ENCODE measurements at regions not wholly inside any gene's neighbourhood (a gene's known extent, or its start where the extent isn't known, plus 50 kb on each side); places are given as distances from the start of the nearest gene placed in this dataset.

GRCh38 chr2:8352989-8353388, 328.9 kb upstream of the ID2 start:
- H2AFZ ChIP-seq (ENCODE audit: low read depth, low read length): no peak overlapping the region
- no peaks in the 10 kb centered on the region for H3K36me3 ChIP-seq (ENCODE audit: control insufficient read depth in 1 of 2, insufficient read depth in 2 of 2, low read depth in 1 of 2, low read length in 2 of 2)
- no peak overlapping the region for H3K27ac ChIP-seq (ENCODE audit: low read length, poor library complexity, severe bottlenecking)
- H3K4me2 ChIP-seq (ENCODE audit: low read length, poor library complexity, severe bottlenecking): no peak overlapping the region
- H3K9ac ChIP-seq (ENCODE audit: low read length): no peak overlapping the region
- H2BK15ac ChIP-seq (ENCODE audit: low read depth, poor library complexity, severe bottlenecking): no peak overlapping the region
- DNase-seq: no peak
- no peak overlapping the region for H2BK12ac ChIP-seq (ENCODE audit: low read length in 2 of 2)
- no peaks in the 10 kb centered on the region for H3K4me1 ChIP-seq (ENCODE audit: control insufficient read depth, insufficient read depth, low read depth, low read length)
- no peak overlapping the region for H2BK5ac ChIP-seq (ENCODE audit: low read depth, low read length, poor library complexity, severe bottlenecking)
- H3K79me1 ChIP-seq (replicated peaks; ENCODE audit: low read length, poor library complexity, severe bottlenecking): no peaks in the 10 kb centered on the region
- H3K4me3 ChIP-seq (ENCODE audit: insufficient read depth in 1 of 2, low read depth in 1 of 2, low read length in 2 of 2): no peak overlapping the region
- no peak overlapping the region for H3K18ac ChIP-seq (ENCODE audit: low read depth in 1 of 2, low read length in 2 of 2)
- H2BK120ac ChIP-seq (ENCODE audit: low read depth, low read length): no peak overlapping the region
- no peak overlapping the region for H4K91ac ChIP-seq (ENCODE audit: low read length)
- no peak overlapping the region for H2AK5ac ChIP-seq (ENCODE audit: low read length, severe bottlenecking)
- H3K14ac ChIP-seq (ENCODE audit: low read length in 2 of 2): no peak overlapping the region
- no peaks in the 10 kb centered on the region for H3K27me3 ChIP-seq (ENCODE audit: control insufficient read depth in 1 of 2, insufficient read depth in 1 of 2, low read length in 2 of 2)
- H3K4ac ChIP-seq (ENCODE audit: low read depth in 1 of 2, low read length in 2 of 2): no peak overlapping the region
- no peak overlapping the region for H4K8ac ChIP-seq (ENCODE audit: low read length)
- peaks cover 7% of the 10 kb centered on the region for H3K9me3 ChIP-seq (ENCODE audit: control insufficient read depth, low read length)
- no peak overlapping the region for H3K23ac ChIP-seq (ENCODE audit: low read length in 2 of 2)
- no CpG with 5 or more reads among the region's 1 CpG for WGBS

- Histone ChIP-seq H4K8ac (ENCODE audit: low read length) (no peak overlapping the region), H2BK15ac (ENCODE audit: low read depth, poor library complexity, severe bottlenecking) (no peak overlapping the region), H3K27ac (ENCODE audit: low read length, poor library complexity, severe bottlenecking) (no peak overlapping the region), H3K79me1 (replicated peaks; ENCODE audit: low read length, poor library complexity, severe bottlenecking) (no peaks in the 10 kb centered on the region), H3K23ac (ENCODE audit: low read length in 2 of 2) (no peak overlapping the region), H4K91ac (ENCODE audit: low read length) (no peak overlapping the region), H3K4me1 (ENCODE audit: control insufficient read depth, insufficient read depth, low read depth, low read length) (no peaks in the 10 kb centered on the region), H2BK120ac (ENCODE audit: low read depth, low read length) (no peak overlapping the region), H3K4ac (ENCODE audit: low read depth in 1 of 2, low read length in 2 of 2) (no peak overlapping the region), H3K9ac (ENCODE audit: low read length) (no peak overlapping the region), H2AK5ac (ENCODE audit: low read length, severe bottlenecking) (no peak overlapping the region), H2AFZ (ENCODE audit: low read depth, low read length) (no peak overlapping the region), H3K4me3 (ENCODE audit: insufficient read depth in 1 of 2, low read depth in 1 of 2, low read length in 2 of 2) (no peak overlapping the region), H3K14ac (ENCODE audit: low read length in 2 of 2) (no peak overlapping the region), H2BK12ac (ENCODE audit: low read length in 2 of 2) (no peak overlapping the region), H2BK5ac (ENCODE audit: low read depth, low read length, poor library complexity, severe bottlenecking) (no peak overlapping the region), H3K4me2 (ENCODE audit: low read length, poor library complexity, severe bottlenecking) (no peak overlapping the region), H3K18ac (ENCODE audit: low read depth in 1 of 2, low read length in 2 of 2) (no peak overlapping the region), H3K27me3 (ENCODE audit: control insufficient read depth in 1 of 2, insufficient read depth in 1 of 2, low read length in 2 of 2) (no peaks in the 10 kb centered on the region), H3K36me3 (ENCODE audit: control insufficient read depth in 1 of 2, insufficient read depth in 2 of 2, low read depth in 1 of 2, low read length in 2 of 2) (no peaks in the 10 kb centered on the region), H3K9me3 (ENCODE audit: control insufficient read depth, low read length) (peaks cover 7% of the 10 kb centered on the region)
- no peak for DNase-seq
- 97% methylated on average over 7 of the region's 7 CpGs for WGBS
Observed at GRCh38 chr2:8355102-8355859, 326.6 kb upstream of the ID2 start.

DNA sequence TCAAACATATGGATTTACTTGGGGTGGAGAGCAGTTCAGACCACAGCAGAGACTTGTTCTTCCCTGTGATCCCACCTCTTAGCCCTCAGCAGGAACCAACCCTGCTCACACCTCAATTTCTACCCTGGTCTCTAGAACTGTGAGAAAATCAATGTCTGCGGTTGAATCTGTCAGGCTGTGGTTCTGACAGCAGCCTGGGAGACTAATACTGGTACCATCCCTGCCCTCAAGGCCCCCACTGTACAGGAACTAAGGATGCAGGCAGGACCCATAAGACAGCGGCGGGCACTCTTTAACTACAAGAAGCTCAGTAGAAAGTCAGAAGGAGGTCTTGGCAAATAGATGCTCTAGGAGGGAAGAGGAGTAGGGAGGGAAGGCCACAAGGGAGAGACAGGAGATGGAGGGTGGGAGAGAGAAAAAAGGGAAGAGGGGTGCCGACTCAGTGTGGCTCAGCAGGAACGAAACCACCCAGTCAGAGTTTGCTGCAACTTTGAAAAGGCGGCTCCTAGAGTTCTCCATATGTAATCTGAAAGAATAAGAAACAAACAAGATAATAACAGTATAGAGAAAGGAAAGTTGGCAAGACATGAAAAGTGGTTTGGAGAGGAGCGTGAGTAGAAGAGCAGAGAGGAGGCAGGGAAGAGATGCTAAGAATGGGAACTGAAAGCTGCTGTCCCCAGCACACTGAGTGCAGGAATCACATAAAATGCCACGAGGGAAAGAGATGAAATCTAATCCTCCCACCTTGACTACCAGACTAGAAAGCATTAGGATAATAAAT, 323.9 kb upstream of the ID2 start:
- H3K23ac ChIP-seq (ENCODE audit: low read length in 2 of 2): no peak overlapping the region
- DNase-seq: no peak
- H3K36me3 ChIP-seq (ENCODE audit: control insufficient read depth in 1 of 2, insufficient read depth in 2 of 2, low read depth in 1 of 2, low read length in 2 of 2): no peaks in the 10 kb centered on the region
- peaks cover 10% of the 10 kb centered on the region for H3K9me3 ChIP-seq (ENCODE audit: control insufficient read depth, low read length)
- no peak overlapping the region for H3K27ac ChIP-seq (ENCODE audit: low read length, poor library complexity, severe bottlenecking)
- H3K4me1 ChIP-seq (ENCODE audit: control insufficient read depth, insufficient read depth, low read depth, low read length): no peaks in the 10 kb centered on the region
- no peak overlapping the region for H2BK120ac ChIP-seq (ENCODE audit: low read depth, low read length)
- H3K4me2 ChIP-seq (ENCODE audit: low read length, poor library complexity, severe bottlenecking): no peak overlapping the region
- no peak overlapping the region for H3K4ac ChIP-seq (ENCODE audit: low read depth in 1 of 2, low read length in 2 of 2)
- no peaks in the 10 kb centered on the region for H3K27me3 ChIP-seq (ENCODE audit: control insufficient read depth in 1 of 2, insufficient read depth in 1 of 2, low read length in 2 of 2)
- H3K79me1 ChIP-seq (replicated peaks; ENCODE audit: low read length, poor library complexity, severe bottlenecking): no peaks in the 10 kb centered on the region
- no peak overlapping the region for H2AFZ ChIP-seq (ENCODE audit: low read depth, low read length)
- no peak overlapping the region for H2BK15ac ChIP-seq (ENCODE audit: low read depth, poor library complexity, severe bottlenecking)
- H3K14ac ChIP-seq (ENCODE audit: low read length in 2 of 2): no peak overlapping the region
- no peak overlapping the region for H2AK5ac ChIP-seq (ENCODE audit: low read length, severe bottlenecking)
- no peak overlapping the region for H4K91ac ChIP-seq (ENCODE audit: low read length)
- 98% methylated on average over 6 of the region's 8 CpGs for WGBS
- H3K18ac ChIP-seq (ENCODE audit: low read depth in 1 of 2, low read length in 2 of 2): no peak overlapping the region
- H2BK12ac ChIP-seq (ENCODE audit: low read length in 2 of 2): no peak overlapping the region
- H3K4me3 ChIP-seq (ENCODE audit: insufficient read depth in 1 of 2, low read depth in 1 of 2, low read length in 2 of 2): no peak overlapping the region
- no peak overlapping the region for H2BK5ac ChIP-seq (ENCODE audit: low read depth, low read length, poor library complexity, severe bottlenecking)
- no peak overlapping the region for H3K9ac ChIP-seq (ENCODE audit: low read length)
- H4K8ac ChIP-seq (ENCODE audit: low read length): no peak overlapping the region

GRCh38 chr2:8361930-8362329, 319.9 kb upstream of the ID2 start:
- Histone ChIP-seq H4K8ac (ENCODE audit: low read length) (no peak overlapping the region), H3K4ac (ENCODE audit: low read depth in 1 of 2, low read length in 2 of 2) (no peak overlapping the region)

More at GRCh38 chr2:8361930-8362329, 319.9 kb upstream of the ID2 start:
- no peak overlapping the region for H2AK5ac ChIP-seq (ENCODE audit: low read length, severe bottlenecking)
- H3K9me3 ChIP-seq (ENCODE audit: control insufficient read depth, low read length): peaks cover 3% of the 10 kb centered on the region
- H3K4me3 ChIP-seq (ENCODE audit: insufficient read depth in 1 of 2, low read depth in 1 of 2, low read length in 2 of 2): no peak overlapping the region
- H3K9ac ChIP-seq (ENCODE audit: low read length): no peak overlapping the region
- no peak overlapping the region for H3K4me2 ChIP-seq (ENCODE audit: low read length, poor library complexity, severe bottlenecking)
- WGBS: 73% methylated on average over 8 of the region's 8 CpGs
- no peak overlapping the region for H2AFZ ChIP-seq (ENCODE audit: low read depth, low read length)
- H3K27ac ChIP-seq (ENCODE audit: low read length, poor library complexity, severe bottlenecking): no peak overlapping the region
- no peak overlapping the region for H3K14ac ChIP-seq (ENCODE audit: low read length in 2 of 2)
- DNase-seq: no peak
- H3K36me3 ChIP-seq (ENCODE audit: control insufficient read depth in 1 of 2, insufficient read depth in 2 of 2, low read depth in 1 of 2, low read length in 2 of 2): no peaks in the 10 kb centered on the region
- H2BK15ac ChIP-seq (ENCODE audit: low read depth, poor library complexity, severe bottlenecking): no peak overlapping the region
- no peak overlapping the region for H4K91ac ChIP-seq (ENCODE audit: low read length)
- H2BK5ac ChIP-seq (ENCODE audit: low read depth, low read length, poor library complexity, severe bottlenecking): no peak overlapping the region
- no peaks in the 10 kb centered on the region for H3K79me1 ChIP-seq (replicated peaks; ENCODE audit: low read length, poor library complexity, severe bottlenecking)
- no peak overlapping the region for H3K18ac ChIP-seq (ENCODE audit: low read depth in 1 of 2, low read length in 2 of 2)
- no peak overlapping the region for H3K23ac ChIP-seq (ENCODE audit: low read length in 2 of 2)
- no peaks in the 10 kb centered on the region for H3K4me1 ChIP-seq (ENCODE audit: control insufficient read depth, insufficient read depth, low read depth, low read length)
- H2BK12ac ChIP-seq (ENCODE audit: low read length in 2 of 2): no peak overlapping the region
- H3K27me3 ChIP-seq (ENCODE audit: control insufficient read depth in 1 of 2, insufficient read depth in 1 of 2, low read length in 2 of 2): no peaks in the 10 kb centered on the region
- no peak overlapping the region for H2BK120ac ChIP-seq (ENCODE audit: low read depth, low read length)

Data from mesenchymal stem cell (in vitro differentiated cells and primary cell).